Thyroid gland (tissue), 4 donors: ENCODE measurements at regions not wholly inside any gene's neighbourhood (a gene's known extent, or its start where the extent isn't known, plus 50 kb on each side); places are given as distances from the start of the nearest gene placed in this dataset.

Source experiments
- CTCF ChIP-seq, 6 experiments: fragments of 200-600 bp in 3 of 6; fragments of 450-650 bp in 3 of 6; sonication (generic) in 3 of 6; IDR thresholded peaks; one replicate each; pipeline ENCODE4 v1.5.1; 2016 to 2019; ENCODE audit warnings: antibody characterized with exemption in 6 of 6, mild to moderate bottlenecking in 2 of 6, inconsistent platforms in 1 of 6, moderate library complexity in 1 of 6
- POLR2A ChIP-seq, 2 donors: fragments of 450-650 bp; IDR thresholded peaks; one replicate each; pipeline ENCODE4 v1.6.1; 2017; ENCODE audit warnings: antibody characterized with exemption in 2 of 2, mild to moderate bottlenecking in 2 of 2, moderate library complexity in 1 of 2

- TF ChIP-seq CTCF (IDR thresholded peaks at IDR 0.05) = no peak
- TF ChIP-seq POLR2A (IDR thresholded peaks at IDR 0.05) = no peak
Measured at GRCh38 chr2:234680688-234681619, 184.1 kb upstream of the ARL4C start.
